GM12865 (cell line): ENCODE measurements at regions not wholly inside any gene's neighbourhood (a gene's known extent, or its start where the extent isn't known, plus 50 kb on each side); places are given as distances from the start of the nearest gene placed in this dataset.

Experiments used
- DNase-seq: peaks from one replicate; pipeline ENCODE4 v3.0.0; 2010; ENCODE audit warnings: low read depth
- H3K4me3 ChIP-seq: 2 replicates; pipeline ENCODE4 v1.5.1; 2011; ENCODE audit warnings: mild to moderate bottlenecking, low read depth, low read length, control low read depth
- CTCF ChIP-seq: IDR thresholded peaks from 2 replicates; pipeline ENCODE4 v1.5.1; 2011; ENCODE audit warnings: low read length, control low read depth, low read depth, inconsistent platforms; ENCODE audit not compliant: insufficient read depth; ENCODE audit errors: missing control alignments

GRCh38 chr12:124405151-124405550, 110.3 kb downstream of the RFLNA start:
- DNase-seq: no peak
- no peak overlapping the region for H3K4me3 ChIP-seq
- TF ChIP-seq CTCF: no peak

GRCh38 chr12:124404162-124404784, 109.4 kb downstream of the RFLNA start:
- TF ChIP-seq CTCF: no peak
- no peak for DNase-seq
- H3K4me3 ChIP-seq: no peak overlapping the region

- no peak overlapping the region for H3K4me3 ChIP-seq
- no peak for DNase-seq
- no peak for TF ChIP-seq CTCF
Measured at GRCh38 chr12:124403273-124403672, 108.4 kb downstream of the RFLNA start.

- H3K4me3 ChIP-seq: no peak overlapping the region
- TF ChIP-seq CTCF: no peak
- no peak for DNase-seq
Measured at GRCh38 chr12:124402248-124403066, 107.6 kb downstream of the RFLNA start.

GRCh38 chr12:124401704-124402221, 106.9 kb downstream of the RFLNA start:
- TF ChIP-seq CTCF: no peak
- DNase-seq: no peak

GRCh38 chr12:124400124-124400523, 105.2 kb downstream of the RFLNA start:
- no peak for TF ChIP-seq CTCF

More at GRCh38 chr12:124401704-124402221, 106.9 kb downstream of the RFLNA start:
- no peak overlapping the region for H3K4me3 ChIP-seq

More at GRCh38 chr12:124400124-124400523, 105.2 kb downstream of the RFLNA start:
- DNase-seq: no peak
- H3K4me3 ChIP-seq: no peak overlapping the region
